Mesothelial cell of epicardium (in vitro differentiated cells): ENCODE measurements at regions not wholly inside any gene's neighbourhood (a gene's known extent, or its start where the extent isn't known, plus 50 kb on each side); places are given as distances from the start of the nearest gene placed in this dataset.

Experiments used
- DNase-seq, 2 experiments: peaks; one replicate each; pipeline ENCODE4 v3.0.0; 2021; ENCODE audit warnings: low spot score in 2 of 2; ENCODE audit not compliant: unreplicated experiment in 2 of 2
- H3K27ac Mint-ChIP-seq: 2 replicates; pipeline ENCODE4 v1.8.0; 2021; ENCODE audit warnings: mixed read lengths
- H3K27me3 Mint-ChIP-seq: 2 replicates; pipeline ENCODE4 v1.8.0; 2021; ENCODE audit warnings: low read depth, mixed read lengths
- H3K36me3 Mint-ChIP-seq: 2 replicates; pipeline ENCODE4 v1.8.0; 2021; ENCODE audit warnings: mixed read lengths
- H3K4me1 Mint-ChIP-seq: 2 replicates; pipeline ENCODE4 v1.8.0; 2021; ENCODE audit warnings: mixed read lengths
- H3K4me3 Mint-ChIP-seq: 2 replicates; pipeline ENCODE4 v1.8.0; 2021; ENCODE audit warnings: mild to moderate bottlenecking, moderate library complexity, mixed read lengths
- H3K9me3 Mint-ChIP-seq: 2 replicates; pipeline ENCODE4 v1.8.0; 2021; ENCODE audit warnings: mixed read lengths
- CTCF ChIP-seq: fragments of 200-600 bp; sonication (generic); IDR thresholded peaks from one replicate; pipeline ENCODE4 v1.5.0; 2021; ENCODE audit warnings: antibody characterized with exemption; ENCODE audit not compliant: unreplicated experiment

- DNase-seq = no peak
- Mint-ChIP-seq H3K4me1 (peaks cover 7% of the 10 kb centered on the region), H3K27me3 (no peaks in the 10 kb centered on the region), H3K9me3 (no peaks in the 10 kb centered on the region), H3K36me3 (no peaks in the 10 kb centered on the region), H3K27ac (no peak overlapping the region), H3K4me3 (no peak overlapping the region)
- TF ChIP-seq CTCF = no peak
These were observed 123.8 kb downstream of the MAD2L1 start for GRCh38 chr4:119942806-119943205.

- Mint-ChIP-seq H3K4me1 (peaks cover 7% of the 10 kb centered on the region), H3K4me3 (no peak overlapping the region), H3K36me3 (no peaks in the 10 kb centered on the region), H3K27ac (no peak overlapping the region), H3K27me3 (peaks cover 10% of the 10 kb centered on the region), H3K9me3 (no peaks in the 10 kb centered on the region)
- TF ChIP-seq CTCF = no peak
- DNase-seq = no peak
These were observed 126.1 kb downstream of the MAD2L1 start for GRCh38 chr4:119940557-119940956.

GRCh38 chr4:119939071-119939995 is 127.3 kb downstream of the MAD2L1 start:
- no peaks in the 10 kb centered on the region for H3K36me3 Mint-ChIP-seq
- peaks cover 7% of the 10 kb centered on the region for H3K4me1 Mint-ChIP-seq
- no peak overlapping the region for H3K27ac Mint-ChIP-seq
- no peak for TF ChIP-seq CTCF
- DNase-seq = no peak
- H3K9me3 Mint-ChIP-seq = no peaks in the 10 kb centered on the region
- no peak overlapping the region for H3K4me3 Mint-ChIP-seq
- peaks cover 10% of the 10 kb centered on the region for H3K27me3 Mint-ChIP-seq

- Mint-ChIP-seq H3K9me3 (no peaks in the 10 kb centered on the region), H3K4me1 (peaks cover under 1% of the 10 kb centered on the region), H3K36me3 (no peaks in the 10 kb centered on the region), H3K4me3 (no peak overlapping the region), H3K27me3 (peaks cover 10% of the 10 kb centered on the region), H3K27ac (no peak overlapping the region)
- TF ChIP-seq CTCF = no peak
- no peak for DNase-seq
These were observed 128.9 kb downstream of the MAD2L1 start for GRCh38 chr4:119937746-119938145.

GRCh38 chr4:119933606-119934005 is 133.0 kb downstream of the MAD2L1 start:
- Mint-ChIP-seq H3K4me1 (no peaks in the 10 kb centered on the region), H3K27me3 (peaks cover 10% of the 10 kb centered on the region), H3K9me3 (peaks cover 13% of the 10 kb centered on the region), H3K27ac (no peak overlapping the region), H3K36me3 (no peaks in the 10 kb centered on the region), H3K4me3 (no peak overlapping the region)
- no peak for TF ChIP-seq CTCF
- no peak for DNase-seq
